Panc1 (cell line): ENCODE measurements at regions not wholly inside any gene's neighbourhood (a gene's known extent, or its start where the extent isn't known, plus 50 kb on each side); places are given as distances from the start of the nearest gene placed in this dataset.

Source experiments
- ATAC-seq: fragments of 200-7000 bp; cut with Tn5 transposase; 2 replicates; pipeline ENCODE4 v1.9.1; 2020; ENCODE audit warnings: mild to moderate bottlenecking, moderate library complexity
- BruUV-seq: library from RNA; stranded (reverse); fragments of 400-500 nt; replicated peaks from 2 replicates; lab custom pipeline; 2021; lab: Mats Ljungman, UMichigan
- CTCF ChIA-PET: fragments of 300-600 bp; sonication (Branson Sonifier 250); formaldehyde crosslinking; loops from one replicate; lab custom pipeline; 2022; ENCODE audit warnings: antibody characterized with exemption; lab: Charles Lee
- POLR2A ChIA-PET: fragments of 300-600 bp; sonication (Branson Sonifier 250); formaldehyde crosslinking; loops from one replicate; lab custom pipeline; 2022; ENCODE audit warnings: antibody characterized with exemption; lab: Charles Lee
- DNase-seq: peaks from one replicate; pipeline ENCODE4 v3.0.0-alpha.2; 2010; ENCODE audit warnings: low read depth, low spot score
- H3K27ac ChIP-seq: 2 replicates; pipeline ENCODE4 v1.5.1; 2011; ENCODE audit warnings: mild to moderate bottlenecking, low read length, inconsistent platforms
- H3K27me3 ChIP-seq: fragments of 200-500 bp; sonication (Bioruptor generic); 2 replicates; pipeline ENCODE4 v1.6.0; 2014; ENCODE audit warnings: low read length, inconsistent platforms; ENCODE audit not compliant: control insufficient read depth, insufficient read depth
- H3K36me3 ChIP-seq: fragments of 200-500 bp; sonication (Bioruptor generic); 2 replicates; pipeline ENCODE4 v1.5.1; 2014; ENCODE audit warnings: inconsistent platforms, mild to moderate bottlenecking, low read length, moderate library complexity; ENCODE audit not compliant: control insufficient read depth, insufficient read depth
- H3K4me1 ChIP-seq: 2 replicates; pipeline ENCODE4 v1.5.1; 2011; ENCODE audit warnings: inconsistent platforms, mild to moderate bottlenecking, low read length, moderate library complexity; ENCODE audit not compliant: control insufficient read depth, insufficient read depth
- H3K4me3 ChIP-seq, 2 experiments: 2 replicates each; pipeline ENCODE4 v1.5.1; 2011 to 2012; ENCODE audit warnings: low read depth in 2 of 2, low read length in 2 of 2, mild to moderate bottlenecking in 2 of 2, inconsistent platforms in 1 of 2, moderate library complexity in 1 of 2
- H3K9me3 ChIP-seq: fragments of 200-500 bp; sonication (Bioruptor generic); 2 replicates; pipeline ENCODE4 v1.5.1; 2014; ENCODE audit warnings: low read depth, mild to moderate bottlenecking, inconsistent platforms, low read length, moderate library complexity; ENCODE audit not compliant: control insufficient read depth, insufficient read depth
- CTCF ChIP-seq: fragments of 450-650 bp; IDR thresholded peaks from 2 replicates; pipeline ENCODE4 v1.5.1; 2017; ENCODE audit warnings: mild to moderate bottlenecking
- POLR2AphosphoS5 ChIP-seq: IDR thresholded peaks from 2 replicates; pipeline ENCODE4 v1.6.1; 2012; ENCODE audit warnings: mild to moderate bottlenecking, low read depth, low read length, moderate library complexity
- REST ChIP-seq, 2 experiments: IDR thresholded peaks; 2 replicates each; pipeline ENCODE4 v1.6.1; 2011 to 2012; ENCODE audit warnings: low read depth in 2 of 2, control low read depth in 1 of 2, low read length in 1 of 2, mild to moderate bottlenecking in 1 of 2, moderate library complexity in 1 of 2; ENCODE audit not compliant: insufficient read depth in 1 of 2
- SIN3A ChIP-seq: IDR thresholded peaks from 2 replicates; pipeline ENCODE4 v1.6.1; 2012; ENCODE audit warnings: low read depth, mild to moderate bottlenecking, low read length, moderate library complexity, borderline replicate concordance; ENCODE audit not compliant: insufficient read depth
- TCF7L2 ChIP-seq: IDR thresholded peaks from 2 replicates; pipeline ENCODE4 v1.6.1; 2011; ENCODE audit warnings: mild to moderate bottlenecking, low read depth, low read length, inconsistent platforms
- in situ Hi-C: cut with HindIII; loops from 2 replicates; pipeline ENCODE4 v1.10.0; 2016; ENCODE audit warnings: low sequenced_read_pairs, low pct_unique_long_range_greater_than_20kb
- intact Hi-C: fragments of 100-400 bp; cut with micrococcal nuclease; formaldehyde crosslinking; loops from one replicate; pipeline ENCODE4 v1.10.0; 2022; ENCODE audit not compliant: unreplicated experiment

GRCh38 chr10:128996092-128996491 lies 470.9 kb upstream of the MGMT start:
- no peaks in the 10 kb centered on the region for H3K4me1 ChIP-seq
- in situ Hi-C loops (no loop called here), intact Hi-C loops (no loop called here)
- no TSS peak for BruUV-seq
- no peaks in the 10 kb centered on the region for H3K36me3 ChIP-seq
- no peak overlapping the region for H3K4me3 ChIP-seq
- no peaks in the 10 kb centered on the region for H3K9me3 ChIP-seq
- ChIA-PET CTCF (no interaction called here), POLR2A (no interaction called here)
- peaks cover 10% of the 10 kb centered on the region for H3K27me3 ChIP-seq
- DNase-seq, result no peak
- H3K27ac ChIP-seq, result no peak overlapping the region
- ATAC-seq, result no peak
- no peak for TF ChIP-seq SIN3A
- TF ChIP-seq REST (IDR thresholded peaks at IDR 0.05; ENCODE audit: insufficient read depth in 1 of 2, low read depth in 2 of 2, low read length in 1 of 2), result no peak
- TF ChIP-seq CTCF, result no peak
- TF ChIP-seq POLR2AphosphoS5, result no peak

GRCh38 chr10:128998101-128998805 lies 468.8 kb upstream of the MGMT start:
- intact Hi-C loops, result no loop called here
- DNase-seq (no peak), ATAC-seq (no peak)
- BruUV-seq, result no TSS peak
- Histone ChIP-seq H3K36me3 (no peaks in the 10 kb centered on the region), H3K9me3 (no peaks in the 10 kb centered on the region), H3K4me3 (no peak overlapping the region), H3K27ac (no peak overlapping the region), H3K27me3 (no peaks in the 10 kb centered on the region; the same call in 1 of the 2 replicates), H3K4me1 (no peaks in the 10 kb centered on the region)
- CTCF ChIA-PET, result interaction anchor here (0.7 kb wide), 1 partner anchor 46 kb away, joined by 3 read pairs; no protein-coding TSS in a partner anchor
- TF ChIP-seq SIN3A, result no peak
- no peak for TF ChIP-seq REST (IDR thresholded peaks at IDR 0.05; ENCODE audit: insufficient read depth in 1 of 2, low read depth in 2 of 2, low read length in 1 of 2)
- no peak for TF ChIP-seq TCF7L2
- no peak for TF ChIP-seq POLR2AphosphoS5
- no peak for TF ChIP-seq CTCF
- in situ Hi-C loops, result no loop called here
- POLR2A ChIA-PET, result no interaction called here
